GM12878 (cell line): ENCODE measurements at regions not wholly inside any gene's neighbourhood (a gene's known extent, or its start where the extent isn't known, plus 50 kb on each side); places are given as distances from the start of the nearest gene placed in this dataset.

Source experiments
- ATAC-seq: fragments of 200-7000 bp; cut with Tn5 transposase; 3 replicates; pipeline ENCODE4 v1.9.1; 2020; ENCODE audit warnings: mild to moderate bottlenecking, moderate library complexity
- BruUV-seq: library from RNA; stranded (reverse); fragments of 400-500 nt; replicated peaks from 2 replicates; lab custom pipeline; 2021; lab: Mats Ljungman, UMichigan
- CTCF ChIA-PET: fragments of 300-600 bp; sonication (Branson Sonifier 250); formaldehyde crosslinking; extraction: SDS; loops from one replicate; lab custom pipeline; 2021; ENCODE audit warnings: inconsistent platforms; lab: Yijun Ruan, JAX
- POLR2A ChIA-PET: fragments of 350-600 bp; formaldehyde crosslinking; extraction: SDS; loops from one replicate; lab custom pipeline; 2021; ENCODE audit warnings: inconsistent platforms; lab: Charles Lee
- RAD21 ChIA-PET: fragments of 300-600 bp; sonication (Branson Sonifier 250); formaldehyde crosslinking; loops from one replicate; lab custom pipeline; 2023; ENCODE audit warnings: antibody characterized with exemption; ENCODE audit not compliant: unreplicated experiment; lab: Charles Lee
- SMC1A ChIA-PET: fragments of 300-600 bp; sonication (Branson Sonifier 250); formaldehyde crosslinking; loops from one replicate; lab custom pipeline; 2023; ENCODE audit not compliant: unreplicated experiment, uncharacterized antibody; lab: Charles Lee
- DNase-seq: peaks from one replicate; pipeline ENCODE4 v3.0.0-alpha.2; 2011; ENCODE audit warnings: low read depth, low spot score
- FAIRE-seq: peaks from 3 replicates; lab custom pipeline; 2011; peaks lifted over from hg19 to GRCh38; lab: Jason Lieb, UNC
- H2AFZ ChIP-seq: 2 replicates; pipeline ENCODE4 v1.6.0; 2011; ENCODE audit warnings: low read depth, low read length, control low read depth; ENCODE audit not compliant: control insufficient read depth
- H3K27ac ChIP-seq: 2 replicates; pipeline ENCODE4 v1.5.1; 2011; ENCODE audit warnings: control low read depth; ENCODE audit not compliant: control insufficient read depth, insufficient read depth
- H3K27me3 ChIP-seq, 2 experiments: replicated peaks in 1 of 2; 2 replicates each; pipeline versions ENCODE4 v1.6.0 to v1.6.1; 2011; ENCODE audit warnings: low read length in 1 of 2; ENCODE audit not compliant: control insufficient read depth in 2 of 2, insufficient read depth in 2 of 2
- H3K36me3 ChIP-seq, 2 experiments: 2 replicates each; pipeline ENCODE4 v1.5.1; 2011; ENCODE audit warnings: low read length in 1 of 2; ENCODE audit not compliant: control insufficient read depth in 2 of 2, insufficient read depth in 2 of 2
- H3K4me1 ChIP-seq: 2 replicates; pipeline ENCODE4 v1.6.1; 2011; ENCODE audit warnings: mild to moderate bottlenecking, low read length, moderate library complexity, mixed read lengths; ENCODE audit not compliant: control insufficient read depth, insufficient read depth
- H3K4me2 ChIP-seq: 2 replicates; pipeline ENCODE4 v1.6.0; 2011; ENCODE audit warnings: control low read depth; ENCODE audit not compliant: control insufficient read depth, insufficient read depth
- H3K4me3 ChIP-seq: fragments of 200-600 bp; sonication (generic); 2 replicates; pipeline ENCODE4 v1.5.1; 2016
- H3K79me2 ChIP-seq: 2 replicates; pipeline ENCODE4 v1.6.0; 2011; ENCODE audit warnings: low read length; ENCODE audit not compliant: control insufficient read depth, insufficient read depth
- H3K9ac ChIP-seq: 2 replicates; pipeline ENCODE4 v1.8.0; 2011; ENCODE audit warnings: low read length, control low read depth, mixed read lengths; ENCODE audit not compliant: control insufficient read depth, insufficient read depth
- H3K9me3 ChIP-seq: replicated peaks from 3 replicates; pipeline ENCODE4 v1.5.1; 2011; ENCODE audit warnings: mild to moderate bottlenecking, low read length; ENCODE audit not compliant: control insufficient read depth, insufficient read depth
- H4K20me1 ChIP-seq: 2 replicates; pipeline ENCODE4 v1.6.0; 2011; ENCODE audit not compliant: control insufficient read depth, insufficient read depth
- ATF7 ChIP-seq: fragments of 450-650 bp; IDR thresholded peaks from 2 replicates; pipeline ENCODE4 v1.6.1; 2016; ENCODE audit warnings: low read depth, mild to moderate bottlenecking
- CREM ChIP-seq: IDR thresholded peaks from 2 replicates; pipeline ENCODE4 v1.6.1; 2014; ENCODE audit warnings: antibody characterized with exemption, low read depth
- HDAC2 ChIP-seq: fragments of 200-600 bp; sonication (generic); IDR thresholded peaks from 2 replicates; pipeline ENCODE4 v1.6.1; 2017
- HDGF ChIP-seq: fragments of 450-650 bp; IDR thresholded peaks from 2 replicates; pipeline ENCODE4 v1.6.1; 2016; ENCODE audit warnings: antibody characterized with exemption
- JUNB ChIP-seq: IDR thresholded peaks from 2 replicates; pipeline ENCODE4 v1.6.1; 2016; ENCODE audit warnings: antibody characterized with exemption, mild to moderate bottlenecking
- JUND ChIP-seq: IDR thresholded peaks from 2 replicates; pipeline ENCODE4 v1.6.1; 2012; ENCODE audit warnings: low read depth, mild to moderate bottlenecking, low read length, improper control_type of control experiment, moderate library complexity
- MAX ChIP-seq: IDR thresholded peaks from 2 replicates; pipeline ENCODE4 v1.6.1; 2012; ENCODE audit warnings: low read depth, low read length, improper control_type of control experiment
- NFXL1 ChIP-seq: fragments of 450-650 bp; IDR thresholded peaks from 2 replicates; pipeline ENCODE4 v1.6.1; 2017; ENCODE audit warnings: antibody characterized with exemption, mild to moderate bottlenecking, borderline replicate concordance
- RB1 ChIP-seq: fragments of 450-650 bp; formaldehyde crosslinking; IDR thresholded peaks from 2 replicates; pipeline ENCODE4 v1.6.1; 2017; ENCODE audit warnings: mild to moderate bottlenecking, borderline replicate concordance
- SUZ12 ChIP-seq: fragments of 200-600 bp; sonication (generic); IDR thresholded peaks from one replicate; pipeline ENCODE4 v1.6.1; 2018; ENCODE audit warnings: antibody characterized with exemption, mild to moderate bottlenecking; ENCODE audit not compliant: unreplicated experiment
- YBX1 ChIP-seq: fragments of 450-650 bp; IDR thresholded peaks from 2 replicates; pipeline ENCODE4 v1.6.1; 2016; ENCODE audit warnings: antibody characterized with exemption
- WGBS: methylation state at CpG from one replicate; pipeline ENCODE4 v1.1.6; 2016; ENCODE audit warnings: low lambda C conversion rate; ENCODE audit not compliant: insufficient replicate concordance, insufficient coverage; ENCODE audit errors: missing lambda C conversion rate; 5-methylcytosine and 5-hydroxymethylcytosine counted together
- in situ Hi-C: fragments of 300-500 bp; cut with MboI; formaldehyde crosslinking; loops from 9 replicates; pipeline ENCODE4 v1.14.3; 2018; ENCODE audit warnings: mixed read lengths
- intact Hi-C: fragments of 100-400 bp; cut with micrococcal nuclease; formaldehyde crosslinking; loops from one replicate; pipeline ENCODE4 v1.14.2; 2022; ENCODE audit not compliant: unreplicated experiment
- TF ChIP-seq, protein P1 (sequence below): fragments of 450-650 bp; IDR thresholded peaks from 2 replicates; pipeline ENCODE4 v1.6.1; 2014; ENCODE audit warnings: mild to moderate bottlenecking
- TF ChIP-seq, protein P2 (sequence below): fragments of 450-650 bp; IDR thresholded peaks from 2 replicates; pipeline ENCODE4 v1.6.1; 2016; ENCODE audit warnings: mild to moderate bottlenecking
- TF ChIP-seq, protein P3 (sequence below), 3 experiments: IDR thresholded peaks in 2 of 3; conservative IDR thresholded peaks in 1 of 3; 2 replicates each; pipeline ENCODE4 v1.5.1; 2011; ENCODE audit warnings: low read depth in 3 of 3, low read length in 3 of 3, mild to moderate bottlenecking in 3 of 3, control low read depth in 2 of 3, moderate library complexity in 2 of 3, inconsistent platforms in 1 of 3, mixed read lengths in 1 of 3; ENCODE audit not compliant: control insufficient read depth in 2 of 3, insufficient read depth in 1 of 3; ENCODE audit errors: extremely low read depth in 1 of 3

DNA sequence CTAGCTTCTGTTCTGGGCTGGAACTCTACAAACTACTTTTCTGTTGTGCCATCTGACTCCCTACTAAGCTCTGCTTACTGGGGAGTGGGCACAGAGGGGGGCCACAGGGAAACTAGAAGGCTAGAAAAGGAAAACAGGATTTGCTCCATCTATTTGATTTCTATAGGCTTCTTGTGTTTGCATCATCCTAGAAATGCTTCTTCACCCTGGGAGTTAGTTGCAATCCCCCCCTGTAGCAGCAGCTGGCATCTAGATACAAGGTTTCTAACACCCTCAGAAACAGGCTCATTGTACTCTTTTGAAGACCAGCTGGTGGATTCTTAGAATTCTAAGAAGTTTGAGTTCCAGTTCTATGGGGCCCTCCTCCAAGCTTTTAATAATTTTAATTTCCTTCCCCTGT lies 213.4 kb downstream of the TMA16 start:
- no peaks in the 10 kb centered on the region for H4K20me1 ChIP-seq
- H2AFZ ChIP-seq, result no peak overlapping the region
- ChIA-PET RAD21 (interaction anchor here (0.6 to 0.7 kb wide), 2 partner anchors 44 to 46 kb away, joined by 4 read pairs; no protein-coding TSS in a partner anchor), SMC1A (interaction anchor here (0.6 to 1.0 kb wide), 2 partner anchors 39 to 137 kb away, joined by 3 to 4 read pairs; no protein-coding TSS in a partner anchor), CTCF (interaction anchor here (0.5 to 0.6 kb wide), 3 partner anchors 17 to 154 kb away, joined by 3 read pairs; no protein-coding TSS in a partner anchor), POLR2A (no interaction called here)
- in situ Hi-C loops, result no loop called here
- no peak overlapping the region for H3K4me2 ChIP-seq
- H3K9me3 ChIP-seq, result no peaks in the 10 kb centered on the region
- no peaks in the 10 kb centered on the region for H3K4me1 ChIP-seq
- H3K79me2 ChIP-seq, result no peaks in the 10 kb centered on the region
- no peak overlapping the region for H3K27ac ChIP-seq
- BruUV-seq, result no TSS peak
- H3K9ac ChIP-seq, result no peak overlapping the region
- H3K27me3 ChIP-seq, result no peaks in the 10 kb centered on the region
- no peak overlapping the region for H3K4me3 ChIP-seq
- no peak for ATAC-seq
- no peaks in the 10 kb centered on the region for H3K36me3 ChIP-seq
- FAIRE-seq, result no peak
- intact Hi-C loops, result no loop called here
- no peak for TF ChIP-seq NFXL1
- TF ChIP-seq JUNB, result no peak
- TF ChIP-seq JUND, result no peak
- DNase-seq, result no peak

GRCh38 chr4:163709601-163710000 lies 215.1 kb downstream of the TMA16 start:
- CTCF ChIA-PET, result no interaction called here
- Histone ChIP-seq H3K27ac (no peak overlapping the region), H3K36me3 (no peaks in the 10 kb centered on the region), H3K4me1 (no peaks in the 10 kb centered on the region), H3K9ac (no peak overlapping the region), H2AFZ (no peak overlapping the region), H4K20me1 (no peaks in the 10 kb centered on the region), H3K4me3 (no peak overlapping the region), H3K27me3 (no peaks in the 10 kb centered on the region), H3K9me3 (no peaks in the 10 kb centered on the region), H3K79me2 (no peaks in the 10 kb centered on the region), H3K4me2 (no peak overlapping the region)
- BruUV-seq, result no TSS peak
- DNase-seq, result no peak
- in situ Hi-C loops (no loop called here), intact Hi-C loops (no loop called here)
- ATAC-seq, result no peak
- SMC1A ChIA-PET, result interaction anchor here (0.8 to 0.9 kb wide), 2 partner anchors 154 to 1375 kb away, joined by 3 read pairs; no protein-coding TSS in a partner anchor
- 96% methylated on average over 1 of the region's 1 CpG for WGBS
- POLR2A ChIA-PET, result no interaction called here
- FAIRE-seq, result no peak
- RAD21 ChIA-PET, result interaction anchor here (1.7 kb wide), 1 partner anchor 153 kb away, joined by 4 read pairs; no protein-coding TSS in a partner anchor
- TF ChIP-seq SUZ12 (no peak), RB1 (no peak), ATF7 (no peak), CREM (no peak), HDAC2 (no peak), HDGF (no peak), YBX1 (no peak), MAX (no peak)
- TF ChIP-seq, protein P1, sequence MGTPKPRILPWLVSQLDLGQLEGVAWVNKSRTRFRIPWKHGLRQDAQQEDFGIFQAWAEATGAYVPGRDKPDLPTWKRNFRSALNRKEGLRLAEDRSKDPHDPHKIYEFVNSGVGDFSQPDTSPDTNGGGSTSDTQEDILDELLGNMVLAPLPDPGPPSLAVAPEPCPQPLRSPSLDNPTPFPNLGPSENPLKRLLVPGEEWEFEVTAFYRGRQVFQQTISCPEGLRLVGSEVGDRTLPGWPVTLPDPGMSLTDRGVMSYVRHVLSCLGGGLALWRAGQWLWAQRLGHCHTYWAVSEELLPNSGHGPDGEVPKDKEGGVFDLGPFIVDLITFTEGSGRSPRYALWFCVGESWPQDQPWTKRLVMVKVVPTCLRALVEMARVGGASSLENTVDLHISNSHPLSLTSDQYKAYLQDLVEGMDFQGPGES, result no peak
- TF ChIP-seq, protein P2, sequence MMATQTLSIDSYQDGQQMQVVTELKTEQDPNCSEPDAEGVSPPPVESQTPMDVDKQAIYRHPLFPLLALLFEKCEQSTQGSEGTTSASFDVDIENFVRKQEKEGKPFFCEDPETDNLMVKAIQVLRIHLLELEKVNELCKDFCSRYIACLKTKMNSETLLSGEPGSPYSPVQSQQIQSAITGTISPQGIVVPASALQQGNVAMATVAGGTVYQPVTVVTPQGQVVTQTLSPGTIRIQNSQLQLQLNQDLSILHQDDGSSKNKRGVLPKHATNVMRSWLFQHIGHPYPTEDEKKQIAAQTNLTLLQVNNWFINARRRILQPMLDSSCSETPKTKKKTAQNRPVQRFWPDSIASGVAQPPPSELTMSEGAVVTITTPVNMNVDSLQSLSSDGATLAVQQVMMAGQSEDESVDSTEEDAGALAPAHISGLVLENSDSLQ, result no peak
- TF ChIP-seq, protein P3, sequence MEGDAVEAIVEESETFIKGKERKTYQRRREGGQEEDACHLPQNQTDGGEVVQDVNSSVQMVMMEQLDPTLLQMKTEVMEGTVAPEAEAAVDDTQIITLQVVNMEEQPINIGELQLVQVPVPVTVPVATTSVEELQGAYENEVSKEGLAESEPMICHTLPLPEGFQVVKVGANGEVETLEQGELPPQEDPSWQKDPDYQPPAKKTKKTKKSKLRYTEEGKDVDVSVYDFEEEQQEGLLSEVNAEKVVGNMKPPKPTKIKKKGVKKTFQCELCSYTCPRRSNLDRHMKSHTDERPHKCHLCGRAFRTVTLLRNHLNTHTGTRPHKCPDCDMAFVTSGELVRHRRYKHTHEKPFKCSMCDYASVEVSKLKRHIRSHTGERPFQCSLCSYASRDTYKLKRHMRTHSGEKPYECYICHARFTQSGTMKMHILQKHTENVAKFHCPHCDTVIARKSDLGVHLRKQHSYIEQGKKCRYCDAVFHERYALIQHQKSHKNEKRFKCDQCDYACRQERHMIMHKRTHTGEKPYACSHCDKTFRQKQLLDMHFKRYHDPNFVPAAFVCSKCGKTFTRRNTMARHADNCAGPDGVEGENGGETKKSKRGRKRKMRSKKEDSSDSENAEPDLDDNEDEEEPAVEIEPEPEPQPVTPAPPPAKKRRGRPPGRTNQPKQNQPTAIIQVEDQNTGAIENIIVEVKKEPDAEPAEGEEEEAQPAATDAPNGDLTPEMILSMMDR (IDR thresholded peaks at IDR 0.05 in 2 of 3, conservative IDR thresholded peaks at IDR 0.05 in 1 of 3; ENCODE audit: control insufficient read depth in 2 of 3, extremely low read depth in 1 of 3, insufficient read depth in 1 of 3, low read depth in 3 of 3, low read length in 3 of 3), result no peak
